Kidney capillary endothelial cell (primary cell): ENCODE measurements at regions not wholly inside any gene's neighbourhood (a gene's known extent, or its start where the extent isn't known, plus 50 kb on each side); places are given as distances from the start of the nearest gene placed in this dataset.
"Not testable (repeated sequence)": the region's sequence is repeated elsewhere in the genome, so short reads cannot be mapped to it uniquely, and the experiment has no call there.

Experiments used
- DNase-seq: peaks from one replicate; pipeline ENCODE4 v3.0.0-alpha.2; 2018; ENCODE audit warnings: low spot score

DNA sequence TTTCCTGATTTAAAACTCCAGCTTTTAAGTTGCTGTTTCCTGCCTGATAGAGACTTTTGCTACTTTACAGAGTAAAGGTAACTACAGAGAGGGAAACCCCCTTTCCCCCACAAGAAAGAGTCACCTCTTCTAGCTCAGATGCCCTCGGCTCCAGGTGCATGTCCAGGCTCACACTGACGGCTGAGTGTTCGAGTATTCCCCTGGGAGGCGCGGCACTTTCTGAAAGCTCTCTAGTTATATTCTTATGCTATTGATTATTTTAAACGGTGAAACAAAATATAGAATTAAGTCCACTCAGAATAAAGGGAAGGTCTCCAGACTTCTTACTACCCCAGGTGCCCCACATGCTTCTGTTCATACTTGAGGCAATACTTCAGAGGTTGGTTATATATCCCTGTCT lies 160.3 kb upstream of the FMN2 start:
- DNase-seq, result no peak

DNA sequence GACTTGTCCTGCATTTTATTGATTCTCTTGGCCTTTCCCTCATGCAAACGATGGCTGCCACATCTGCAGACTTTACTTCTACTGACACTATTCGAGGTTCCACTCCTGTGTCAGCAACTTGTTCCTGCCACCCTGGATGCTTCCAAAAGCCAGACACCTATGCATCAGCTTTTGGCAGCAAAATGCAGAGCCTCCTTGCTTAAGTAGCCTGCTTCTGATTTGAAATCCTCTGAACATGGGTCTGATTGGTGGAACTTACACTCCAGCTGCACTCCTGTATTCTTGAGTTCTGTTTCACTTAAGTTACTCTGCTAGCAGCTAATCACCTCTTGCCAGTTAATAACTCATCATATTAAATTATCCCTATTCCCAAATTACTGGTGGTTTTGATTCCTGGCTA lies 152.1 kb upstream of the FMN2 start:
- DNase-seq, result no peak

DNA sequence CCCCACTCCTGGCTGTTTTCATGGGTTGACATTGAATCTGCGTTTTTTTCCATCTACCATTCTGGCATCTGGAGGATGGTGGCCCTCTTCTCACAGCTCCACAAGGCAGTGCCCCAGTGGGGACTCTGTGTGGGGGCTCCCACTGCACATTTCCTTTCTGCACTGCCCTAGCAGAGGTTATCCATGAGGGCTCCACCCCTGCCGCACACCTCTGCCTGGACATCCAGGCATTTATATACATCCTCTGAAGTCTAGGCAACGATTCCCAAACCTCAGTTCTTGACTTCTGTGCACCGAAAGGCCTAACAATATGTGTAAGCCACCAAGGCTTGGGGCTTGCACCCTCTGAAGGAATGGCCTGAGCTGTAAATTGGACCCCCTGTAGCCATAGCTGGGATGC lies 147.9 kb upstream of the FMN2 start:
- no peak for DNase-seq

DNA sequence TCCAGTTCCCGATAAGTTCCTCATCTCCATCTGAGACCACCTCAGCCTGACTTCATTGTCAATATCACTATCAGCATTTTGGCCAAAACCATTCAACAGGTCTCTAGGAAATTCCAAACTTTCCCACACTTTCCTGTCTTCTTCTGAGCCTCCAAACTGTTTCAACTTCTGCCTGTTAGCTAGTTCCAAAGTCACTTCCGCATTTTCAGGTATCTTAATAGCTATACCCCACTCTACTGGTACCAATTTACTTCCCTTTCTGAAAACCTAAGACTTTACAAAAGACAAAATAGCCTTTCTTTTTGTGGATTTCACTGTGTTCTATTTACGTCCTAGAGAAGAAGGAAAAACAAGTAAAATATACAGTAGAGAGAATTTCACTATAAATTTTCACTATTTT lies 147.0 kb upstream of the FMN2 start:
- DNase-seq, result no peak

DNA sequence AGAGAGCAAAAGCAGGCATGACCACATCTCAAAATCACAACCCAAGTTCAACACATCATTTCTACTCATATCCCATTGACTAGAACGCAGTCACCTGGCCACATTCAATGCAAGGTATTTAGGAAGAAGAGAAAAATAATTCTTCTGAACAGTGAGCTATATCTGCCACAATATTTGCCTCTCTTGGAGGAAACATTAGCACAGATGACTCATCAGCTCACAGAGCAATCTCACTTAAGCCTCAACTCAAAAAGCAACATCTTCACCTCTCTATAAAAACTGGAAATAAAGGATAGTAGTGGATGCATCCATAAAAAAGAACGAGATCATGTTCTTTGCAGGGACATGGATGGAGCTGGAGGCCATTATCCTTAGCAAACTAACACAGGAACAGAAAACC lies 143.9 kb upstream of the FMN2 start:
- no peak for DNase-seq

DNA sequence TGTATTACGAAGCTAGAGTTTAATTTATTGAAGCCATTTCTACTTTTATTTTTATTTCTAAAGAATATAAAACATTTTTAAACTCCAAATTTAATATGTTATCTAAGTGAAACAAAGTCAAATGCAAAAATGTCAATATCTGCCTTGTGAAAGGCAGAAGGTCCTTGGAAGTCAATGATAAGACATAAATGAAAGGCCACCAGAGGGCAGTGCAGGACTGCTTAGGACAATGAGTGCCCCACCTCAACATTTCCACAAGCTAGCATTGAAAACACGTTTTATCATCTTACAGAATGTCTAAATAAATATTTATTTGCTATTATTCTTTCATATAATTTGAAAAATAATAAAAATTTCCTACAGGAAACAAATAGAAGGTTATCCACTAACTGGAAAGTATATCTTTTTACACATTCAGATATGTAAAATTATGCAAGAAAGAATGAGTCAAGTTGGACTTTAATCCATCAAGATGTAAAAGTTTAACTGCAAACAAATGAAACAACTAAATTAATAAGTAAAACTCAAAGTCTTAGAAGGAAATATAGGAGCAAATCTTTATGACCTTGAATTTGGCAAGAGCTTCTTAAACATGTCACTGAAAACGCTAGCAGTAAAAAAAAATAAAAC lies 140.1 kb upstream of the FMN2 start:
- DNase-seq, result peak; percentile 68

DNA sequence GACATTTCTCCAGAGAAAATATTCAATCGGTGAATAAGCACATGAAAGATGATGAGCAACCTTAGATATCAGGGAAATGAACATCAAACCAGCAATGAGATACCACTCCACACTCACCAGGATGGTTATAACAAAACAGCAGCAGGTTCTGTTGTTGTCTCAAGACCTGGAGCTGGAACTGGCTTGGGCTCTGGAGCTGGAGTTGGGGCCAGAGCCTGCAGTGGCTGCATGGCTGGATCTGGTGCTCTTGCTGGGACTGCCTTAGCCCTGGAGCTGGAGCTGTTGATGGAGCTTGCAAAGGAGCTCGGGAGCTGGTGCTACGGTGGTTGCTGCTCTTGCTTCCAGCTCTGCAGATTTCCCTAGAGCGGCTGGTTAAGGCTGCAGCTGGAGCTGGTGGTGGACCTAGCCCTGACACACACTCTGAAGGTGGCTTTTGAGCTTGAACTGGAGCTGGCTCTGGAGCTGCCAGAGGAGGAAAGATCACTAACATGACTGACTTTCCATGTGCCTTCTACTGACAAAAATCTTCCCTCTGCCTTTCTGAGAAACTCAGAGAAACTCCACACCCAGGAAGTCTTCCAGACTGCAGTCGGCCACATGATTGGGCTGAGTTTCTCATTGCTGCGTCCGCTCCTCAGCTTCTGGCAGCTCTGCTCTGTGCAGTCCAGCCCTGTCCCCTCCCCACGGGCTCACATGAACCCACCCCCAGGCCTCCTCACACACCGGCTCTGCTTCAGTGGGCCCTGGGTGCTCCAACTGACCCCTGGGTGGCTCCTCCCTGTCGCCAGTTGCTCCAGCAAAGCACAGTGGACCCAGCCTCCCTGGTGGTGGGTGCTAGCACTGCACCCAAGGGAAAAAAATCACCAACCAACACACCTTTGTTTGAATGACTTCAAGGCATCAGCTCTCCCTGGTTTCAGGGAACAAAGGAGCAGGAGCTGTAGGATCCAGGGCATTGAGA lies 139.1 kb upstream of the FMN2 start:
- no peak for DNase-seq

DNA sequence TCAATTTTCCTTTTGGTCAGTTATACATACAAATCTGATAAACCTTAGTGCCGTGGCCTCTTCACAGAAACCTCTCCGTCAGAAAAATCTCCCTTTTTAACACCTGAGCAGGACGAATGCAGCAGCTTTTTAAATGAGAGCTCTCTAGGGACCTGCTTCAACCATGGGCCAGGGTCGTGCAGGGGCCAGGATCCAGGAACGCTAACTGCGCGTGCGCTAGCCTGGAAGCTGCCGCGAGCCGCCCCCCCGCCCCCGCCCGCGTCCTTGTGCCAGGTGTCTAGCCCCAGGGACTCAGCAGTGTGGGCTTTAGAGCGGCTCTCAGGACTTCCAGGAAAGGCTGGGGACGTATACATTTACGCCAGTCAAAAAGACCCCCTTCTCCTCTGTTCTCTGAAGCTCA lies 136.8 kb upstream of the FMN2 start:
- DNase-seq, result no peak

DNA sequence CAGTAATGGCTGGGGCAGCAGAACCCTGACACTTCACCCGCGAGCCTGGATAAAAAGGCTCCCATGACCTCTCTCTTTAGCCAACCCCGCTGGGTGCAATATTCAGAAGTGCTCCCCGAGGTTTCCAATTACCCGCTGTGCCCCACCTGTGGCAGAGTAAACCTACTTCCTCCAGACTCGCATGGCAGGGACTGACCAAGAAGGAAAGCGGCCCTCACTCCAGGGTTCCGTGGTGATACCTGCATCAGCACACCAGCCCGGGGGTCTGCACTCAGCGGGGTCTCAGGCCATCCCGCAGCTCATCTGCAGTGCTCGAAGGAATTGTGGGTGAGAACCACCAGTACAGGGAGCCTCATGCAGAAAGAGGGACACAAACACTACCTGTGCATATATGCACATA lies 136.3 kb upstream of the FMN2 start:
- no peak for DNase-seq

DNA sequence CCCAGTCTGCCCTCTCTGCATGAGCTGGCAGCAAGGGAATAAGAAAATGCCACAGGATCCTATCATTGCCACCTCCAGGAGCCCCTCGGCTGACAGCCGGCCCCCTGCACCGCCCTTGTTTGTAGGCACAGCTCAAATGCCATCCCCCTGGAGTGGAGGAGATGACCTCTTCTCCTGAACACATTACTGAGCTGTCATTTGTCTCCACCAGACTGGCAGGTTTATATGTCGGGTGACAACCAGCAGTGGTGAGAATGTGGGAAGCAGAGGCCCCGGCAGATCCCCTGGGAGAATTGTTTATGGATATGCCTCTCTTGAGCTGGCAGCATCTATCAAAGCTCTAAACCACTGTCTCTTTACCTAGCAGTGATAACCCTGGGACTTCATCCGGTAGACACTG lies 135.4 kb upstream of the FMN2 start:
- no peak for DNase-seq

DNA sequence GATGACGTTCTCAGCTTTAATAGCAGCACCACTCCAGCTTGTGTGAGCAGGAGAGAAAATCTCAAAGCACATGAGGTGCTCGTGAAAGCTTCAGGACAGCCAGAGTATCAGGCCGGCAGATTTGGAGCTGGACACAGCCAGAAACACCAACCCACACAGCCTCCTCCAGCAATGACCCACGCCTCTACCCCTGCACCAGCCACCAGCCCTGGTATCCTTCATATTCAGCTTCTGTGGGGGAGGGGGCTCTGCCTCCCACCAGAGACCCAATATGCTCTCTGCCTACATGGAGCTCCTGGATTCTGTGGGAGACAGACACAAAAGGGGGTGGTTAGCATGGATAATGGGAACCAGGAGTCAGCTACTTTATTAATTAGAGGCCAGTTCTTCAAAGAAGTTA lies 133.6 kb upstream of the FMN2 start:
- no peak for DNase-seq

DNA sequence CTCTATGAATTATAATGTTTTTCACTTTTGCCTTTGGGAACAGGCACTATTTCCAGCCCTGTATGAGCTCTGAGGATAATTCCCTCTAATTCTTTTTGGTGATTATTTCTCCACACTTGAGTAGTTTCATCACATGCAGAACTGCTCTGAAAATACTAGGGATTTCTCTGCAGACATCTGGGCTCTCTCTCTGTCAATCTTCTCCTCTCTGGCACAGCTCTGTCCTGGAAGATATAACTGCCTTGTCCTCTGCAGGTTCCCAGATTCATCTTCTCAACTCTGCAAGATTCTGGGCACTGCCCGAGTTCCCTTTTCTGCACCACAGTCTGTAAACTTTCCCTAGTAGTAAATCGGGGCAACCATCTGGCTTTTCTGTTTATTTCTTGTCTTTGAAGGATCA lies 131.3 kb upstream of the FMN2 start:
- DNase-seq, result no peak

DNA sequence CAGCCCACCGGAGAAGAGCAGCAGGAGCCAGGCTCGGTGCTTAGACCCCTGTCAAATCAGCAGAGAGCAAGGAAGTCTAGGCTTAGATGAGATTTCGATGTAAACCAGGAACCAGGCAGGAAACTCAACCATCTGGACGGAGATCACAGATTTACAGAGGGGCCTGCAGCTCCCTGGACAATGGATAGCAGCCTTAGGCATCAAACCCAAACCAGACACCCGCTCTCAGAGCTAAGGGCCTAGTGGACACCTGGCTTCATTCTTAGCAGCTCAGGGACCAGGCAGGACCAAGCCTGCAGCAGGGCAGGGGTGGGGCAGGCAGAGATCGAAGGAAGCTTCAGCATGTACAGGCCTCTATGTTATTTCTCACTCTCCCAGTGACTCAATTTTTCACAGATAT lies 127.8 kb upstream of the FMN2 start:
- no peak for DNase-seq

DNA sequence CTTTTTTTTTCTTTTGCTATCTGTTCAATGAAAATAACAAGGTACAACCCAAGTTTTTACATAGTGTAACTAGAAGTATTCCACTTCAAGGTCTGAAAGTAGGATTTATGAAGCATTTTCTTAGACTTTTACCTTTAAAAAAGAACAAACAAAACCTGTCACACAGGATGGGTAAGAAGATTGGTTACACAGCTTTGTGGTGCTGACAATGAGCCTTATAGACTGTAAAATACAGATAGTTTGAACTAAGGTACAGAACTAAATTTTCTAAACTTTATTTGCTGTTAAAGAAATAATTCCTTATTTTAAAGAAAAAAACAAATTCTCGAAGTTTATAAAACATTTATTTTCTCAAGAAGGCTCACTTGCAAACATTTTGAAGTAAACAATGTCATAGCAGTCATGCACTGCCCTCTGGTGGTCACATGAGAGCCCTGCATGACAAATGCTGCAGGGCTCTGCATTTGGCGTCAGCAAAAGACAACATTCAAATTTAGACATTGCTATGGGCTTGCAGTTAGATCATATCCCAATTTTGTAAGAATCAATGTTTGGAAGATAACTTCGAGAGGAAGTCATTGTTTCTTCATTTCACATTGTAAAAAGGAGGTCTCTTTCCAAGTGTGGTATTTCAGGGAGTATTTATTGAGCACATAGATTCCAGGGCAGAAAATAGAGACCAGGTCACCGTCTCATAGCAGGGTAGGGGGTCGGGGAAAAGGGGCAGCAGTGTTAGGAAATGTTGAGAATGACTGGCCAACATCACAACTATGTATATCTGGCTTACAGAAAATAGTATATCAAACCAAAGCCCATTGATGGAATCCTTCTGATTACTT lies 115.3 kb upstream of the FMN2 start:
- DNase-seq, result peak; percentile 37

DNA sequence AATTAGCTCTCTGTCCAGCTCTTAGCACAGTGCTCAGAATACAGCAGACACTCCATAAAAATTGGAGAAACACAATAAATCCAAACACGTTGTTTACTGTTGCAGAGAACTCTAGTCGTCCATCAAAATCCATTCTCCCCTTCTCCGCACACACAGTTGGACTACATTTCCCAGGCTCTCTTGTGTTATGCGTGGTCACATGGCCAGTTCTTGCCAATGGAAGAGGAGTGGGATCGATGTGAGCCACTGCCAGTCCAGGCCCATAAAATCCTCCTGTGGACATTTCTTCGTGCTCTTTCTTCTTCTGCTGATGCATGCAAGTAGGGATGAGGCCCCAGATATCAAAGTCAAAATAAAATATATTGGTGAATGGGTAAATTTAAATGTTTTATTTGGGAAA lies 114.3 kb upstream of the FMN2 start:
- no peak for DNase-seq

DNA sequence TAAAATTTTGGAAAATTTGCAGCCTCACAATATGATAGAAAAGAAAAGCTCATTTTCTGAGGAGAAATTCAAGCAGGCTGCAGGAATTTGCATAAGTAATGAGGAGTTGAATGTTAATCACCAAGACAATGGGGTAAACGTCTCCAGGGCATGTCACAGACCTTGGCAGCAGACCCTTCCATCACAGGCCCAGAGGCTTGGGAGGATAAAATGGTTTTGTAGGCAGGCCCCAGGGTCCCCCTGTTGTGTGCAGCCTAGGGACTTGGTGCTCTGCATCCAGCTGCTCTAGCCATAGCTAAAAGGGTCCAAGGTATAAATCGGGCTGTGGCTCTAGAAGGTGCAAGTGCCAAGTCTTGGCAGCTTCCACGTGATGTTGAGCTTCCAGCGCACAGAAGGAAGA lies 112.2 kb upstream of the FMN2 start:
- DNase-seq, result no peak

DNA sequence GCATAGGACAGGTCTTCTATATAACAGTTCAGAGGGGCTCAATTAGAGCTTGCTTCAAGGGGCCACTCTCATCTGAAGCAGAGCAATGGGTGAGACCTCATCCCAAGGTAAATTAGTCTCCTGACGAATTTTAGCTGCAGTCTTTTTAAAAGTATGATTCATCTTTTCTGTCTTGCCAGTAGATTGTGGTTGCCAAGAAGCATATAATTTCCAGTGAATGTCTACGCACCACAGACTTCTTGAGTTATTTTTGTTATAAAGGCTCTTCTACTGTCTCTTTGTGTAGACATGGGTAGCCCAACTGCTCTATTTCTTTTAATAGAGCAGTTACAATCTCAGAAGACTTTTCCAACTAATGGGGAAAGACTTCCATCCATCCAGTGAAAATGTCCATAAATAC lies 108.9 kb upstream of the FMN2 start:
- no peak for DNase-seq

DNA sequence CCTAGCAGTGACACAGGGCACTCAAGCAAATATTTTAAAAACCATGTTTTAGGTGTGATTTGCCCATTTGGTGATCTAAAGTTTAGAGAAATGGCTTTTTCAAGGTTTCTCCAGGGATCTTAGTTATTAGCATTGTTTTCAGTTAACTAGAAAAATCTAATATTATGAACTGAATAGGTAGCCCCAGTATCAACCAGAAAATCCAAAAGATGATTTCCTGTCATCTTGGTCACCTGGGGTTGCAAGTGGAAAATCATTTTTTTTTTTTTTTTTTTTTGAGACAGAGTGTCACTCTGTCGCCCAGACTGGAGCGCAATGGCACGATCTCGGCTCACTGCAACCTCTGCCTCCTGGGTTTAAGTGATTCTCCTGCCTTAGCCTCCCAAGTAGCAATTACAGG lies 106.6 kb upstream of the FMN2 start:
- no peak for DNase-seq

DNA sequence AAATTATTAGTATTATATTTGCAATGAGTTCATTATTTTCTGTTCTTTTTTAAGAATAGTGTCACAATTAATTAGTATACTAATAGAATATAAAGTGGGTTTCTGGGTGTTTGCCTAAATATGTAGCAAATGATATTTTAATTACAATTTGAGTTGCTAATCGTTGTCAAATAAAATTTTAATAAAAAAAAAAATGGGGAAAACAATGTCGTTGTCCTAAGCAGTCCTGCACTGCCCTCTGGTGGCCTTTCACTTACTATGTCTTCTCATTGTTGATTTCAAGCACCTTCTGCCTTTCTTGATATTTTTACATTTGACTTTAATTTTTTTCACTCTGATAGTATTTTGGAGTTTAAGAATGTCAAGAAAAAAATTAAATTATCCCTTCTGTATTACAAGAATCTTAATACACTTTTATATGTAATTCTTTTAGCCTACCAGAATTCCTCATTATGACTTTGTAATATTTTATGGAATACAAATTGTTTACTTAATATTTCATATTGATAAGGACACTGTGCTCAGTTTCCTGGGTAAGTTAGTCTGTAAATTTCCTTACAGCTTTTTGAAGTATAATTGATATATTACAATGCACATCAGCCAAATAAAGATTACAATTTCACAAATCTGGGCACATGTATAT lies 104.5 kb upstream of the FMN2 start:
- peak; percentile 49 for DNase-seq

DNA sequence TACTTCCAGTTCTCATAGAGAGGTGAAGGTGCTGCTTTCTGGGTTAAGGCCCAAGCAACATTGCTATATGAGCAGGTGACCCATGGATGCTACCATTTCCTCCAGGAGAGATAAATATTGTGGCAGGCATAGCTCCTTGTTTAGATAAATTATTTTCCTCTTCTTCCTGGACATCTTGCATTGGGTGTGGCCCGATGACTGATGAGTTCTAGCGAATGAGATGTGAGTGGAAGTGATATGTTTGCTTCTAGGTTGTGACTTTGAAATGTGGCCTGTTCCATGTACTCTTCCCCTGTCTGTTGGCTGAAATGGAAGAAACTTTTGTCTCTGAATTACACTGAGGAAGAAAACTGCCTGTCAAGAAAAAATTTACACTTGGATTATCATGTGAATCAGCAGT lies 101.7 kb upstream of the FMN2 start:
- no peak for DNase-seq

DNA sequence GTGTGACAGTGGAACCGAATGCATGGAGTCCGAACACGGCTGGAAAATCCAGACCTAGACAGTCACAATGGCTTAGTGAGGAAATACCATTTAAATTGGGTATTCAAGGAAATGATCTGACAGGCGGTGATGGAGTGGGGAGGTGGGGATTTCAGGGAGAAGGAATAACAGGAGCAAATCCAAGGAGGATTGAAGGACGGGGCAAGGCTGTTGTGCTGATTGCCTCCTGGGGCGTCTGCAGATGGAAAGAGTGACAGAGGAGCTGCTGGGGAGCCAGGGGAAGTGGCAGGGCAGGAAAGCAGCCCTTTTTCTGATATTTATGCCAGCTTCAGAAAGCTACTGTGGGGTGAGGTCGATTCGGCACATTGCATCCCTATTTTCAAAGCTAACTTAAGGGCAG lies 99.1 kb upstream of the FMN2 start:
- not testable (repeated sequence) for DNase-seq

DNA sequence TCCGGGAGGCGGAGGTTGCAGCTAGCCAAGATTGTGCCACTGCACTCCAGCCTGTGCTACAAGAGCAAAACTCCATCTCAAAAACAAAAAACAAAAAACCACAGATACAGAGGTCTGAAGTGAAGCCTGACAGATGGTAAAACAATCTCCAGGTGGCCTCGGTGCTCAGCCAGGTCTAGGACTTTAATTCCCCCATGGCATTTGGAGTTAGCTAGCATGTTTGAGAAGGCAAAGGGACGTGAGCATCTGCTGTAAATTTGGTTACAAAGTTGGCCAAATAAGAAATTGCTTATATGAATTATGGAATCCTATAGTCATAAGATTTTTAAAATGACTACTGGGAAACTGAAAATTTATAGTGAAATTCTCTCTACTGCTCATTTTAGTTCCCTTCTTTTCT lies 98.3 kb upstream of the FMN2 start:
- DNase-seq, result no peak
